Loucy (cell line): ENCODE measurements at regions not wholly inside any gene's neighbourhood (a gene's known extent, or its start where the extent isn't known, plus 50 kb on each side); places are given as distances from the start of the nearest gene placed in this dataset.

Source experiments
- H2AFZ ChIP-seq: fragments of 200-600 bp; sonication (generic); 2 replicates; pipeline ENCODE4 v1.6.0; 2016; ENCODE audit warnings: antibody characterized with exemption, mild to moderate bottlenecking, low read length, moderate library complexity
- H3F3A ChIP-seq: fragments of 200-600 bp; 2 replicates; pipeline ENCODE4 v1.6.0; 2016; ENCODE audit warnings: antibody characterized with exemption, low read depth, mild to moderate bottlenecking
- H3K27me3 ChIP-seq: fragments of 200-600 bp; sonication (generic); 2 replicates; pipeline ENCODE4 v1.6.1; 2014; ENCODE audit warnings: low read length, mild to moderate bottlenecking; ENCODE audit not compliant: insufficient read depth, poor library complexity, severe bottlenecking
- H3K36me3 ChIP-seq: fragments of 200-600 bp; sonication (generic); 2 replicates; pipeline ENCODE4 v1.6.1; 2016; ENCODE audit warnings: low read length; ENCODE audit not compliant: insufficient read depth
- H3K4me1 ChIP-seq: fragments of 200-600 bp; sonication (generic); 2 replicates; pipeline ENCODE4 v1.5.1; 2014; ENCODE audit warnings: low read length, mild to moderate bottlenecking; ENCODE audit not compliant: insufficient read depth, poor library complexity, severe bottlenecking
- H3K4me2 ChIP-seq: fragments of 200-600 bp; sonication (generic); 2 replicates; pipeline ENCODE4 v1.6.0; 2014; ENCODE audit warnings: antibody characterized with exemption, low read length, low read depth, mild to moderate bottlenecking; ENCODE audit not compliant: poor library complexity, severe bottlenecking
- H3K4me3 ChIP-seq: fragments of 200-600 bp; sonication (generic); 2 replicates; pipeline ENCODE4 v1.5.1; 2014; ENCODE audit warnings: low read length, mild to moderate bottlenecking, mixed read lengths; ENCODE audit not compliant: poor library complexity, severe bottlenecking
- H3K79me2 ChIP-seq: fragments of 200-600 bp; sonication (generic); 2 replicates; pipeline ENCODE4 v1.6.1; 2014; ENCODE audit warnings: low read length; ENCODE audit not compliant: insufficient read depth
- H3K9ac ChIP-seq: fragments of 200-600 bp; sonication (generic); 2 replicates; pipeline ENCODE4 v1.6.0; 2014; ENCODE audit warnings: mild to moderate bottlenecking, low read depth, low read length, moderate library complexity; ENCODE audit not compliant: poor library complexity, severe bottlenecking
- H3K9me2 ChIP-seq: fragments of 200-600 bp; sonication (generic); replicated peaks from 2 replicates; pipeline ENCODE4 v1.6.1; 2016; ENCODE audit warnings: low read depth, low read length, mixed read lengths
- H3K9me3 ChIP-seq: fragments of 200-600 bp; sonication (generic); 2 replicates; pipeline ENCODE4 v1.6.1; 2014; ENCODE audit warnings: mild to moderate bottlenecking, antibody characterized with exemption, low read length, low read depth; ENCODE audit not compliant: insufficient read depth
- H4K20me1 ChIP-seq: fragments of 200-600 bp; sonication (generic); 2 replicates; pipeline ENCODE4 v1.6.0; 2014; ENCODE audit warnings: antibody characterized with exemption, low read length, mild to moderate bottlenecking; ENCODE audit not compliant: insufficient read depth, poor library complexity, severe bottlenecking
- EZH2phosphoT487 ChIP-seq: fragments of 200-600 bp; IDR thresholded peaks from 2 replicates; pipeline ENCODE4 v1.6.1; 2018; ENCODE audit warnings: antibody characterized with exemption, mild to moderate bottlenecking, moderate library complexity, borderline replicate concordance
- TF ChIP-seq, protein P1 (sequence below): fragments of 200-600 bp; sonication (generic); conservative IDR thresholded peaks from 2 replicates; pipeline ENCODE4 v1.5.1; 2014; ENCODE audit warnings: mild to moderate bottlenecking, antibody characterized with exemption, low read length

DNA sequence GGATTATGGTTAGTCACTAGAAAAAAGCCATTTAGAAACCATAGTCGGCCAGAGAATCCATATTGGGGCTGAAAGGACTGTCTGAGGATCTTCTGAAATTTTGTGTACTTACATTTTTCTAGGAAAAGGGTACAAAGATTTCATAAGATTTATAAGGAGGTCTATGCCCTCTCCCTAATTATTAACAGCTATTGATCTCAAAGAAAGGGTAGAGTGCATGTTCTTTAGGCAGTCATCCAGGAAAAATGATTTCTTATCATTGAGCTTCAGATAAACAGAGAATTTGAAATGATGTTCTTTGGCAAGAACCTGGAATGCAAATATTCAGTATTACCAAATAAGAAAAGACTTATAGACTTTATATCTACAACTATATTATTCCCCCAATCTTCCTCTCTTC is 195.3 kb downstream of the ACTR3 start:
- TF ChIP-seq, protein P1, sequence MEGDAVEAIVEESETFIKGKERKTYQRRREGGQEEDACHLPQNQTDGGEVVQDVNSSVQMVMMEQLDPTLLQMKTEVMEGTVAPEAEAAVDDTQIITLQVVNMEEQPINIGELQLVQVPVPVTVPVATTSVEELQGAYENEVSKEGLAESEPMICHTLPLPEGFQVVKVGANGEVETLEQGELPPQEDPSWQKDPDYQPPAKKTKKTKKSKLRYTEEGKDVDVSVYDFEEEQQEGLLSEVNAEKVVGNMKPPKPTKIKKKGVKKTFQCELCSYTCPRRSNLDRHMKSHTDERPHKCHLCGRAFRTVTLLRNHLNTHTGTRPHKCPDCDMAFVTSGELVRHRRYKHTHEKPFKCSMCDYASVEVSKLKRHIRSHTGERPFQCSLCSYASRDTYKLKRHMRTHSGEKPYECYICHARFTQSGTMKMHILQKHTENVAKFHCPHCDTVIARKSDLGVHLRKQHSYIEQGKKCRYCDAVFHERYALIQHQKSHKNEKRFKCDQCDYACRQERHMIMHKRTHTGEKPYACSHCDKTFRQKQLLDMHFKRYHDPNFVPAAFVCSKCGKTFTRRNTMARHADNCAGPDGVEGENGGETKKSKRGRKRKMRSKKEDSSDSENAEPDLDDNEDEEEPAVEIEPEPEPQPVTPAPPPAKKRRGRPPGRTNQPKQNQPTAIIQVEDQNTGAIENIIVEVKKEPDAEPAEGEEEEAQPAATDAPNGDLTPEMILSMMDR, result no peak
- no peak for TF ChIP-seq EZH2phosphoT487
- H3K4me2 ChIP-seq, result no peak overlapping the region
- H3K36me3 ChIP-seq, result no peaks in the 10 kb centered on the region
- no peak overlapping the region for H3K4me3 ChIP-seq
- no peaks in the 10 kb centered on the region for H3K27me3 ChIP-seq
- no peaks in the 10 kb centered on the region for H4K20me1 ChIP-seq
- no peaks in the 10 kb centered on the region for H3K4me1 ChIP-seq
- H3F3A ChIP-seq, result no peaks in the 10 kb centered on the region
- H3K9me3 ChIP-seq, result no peaks in the 10 kb centered on the region
- no peaks in the 10 kb centered on the region for H3K9me2 ChIP-seq
- no peak overlapping the region for H3K9ac ChIP-seq
- H2AFZ ChIP-seq, result no peak overlapping the region
- no peaks in the 10 kb centered on the region for H3K79me2 ChIP-seq

DNA sequence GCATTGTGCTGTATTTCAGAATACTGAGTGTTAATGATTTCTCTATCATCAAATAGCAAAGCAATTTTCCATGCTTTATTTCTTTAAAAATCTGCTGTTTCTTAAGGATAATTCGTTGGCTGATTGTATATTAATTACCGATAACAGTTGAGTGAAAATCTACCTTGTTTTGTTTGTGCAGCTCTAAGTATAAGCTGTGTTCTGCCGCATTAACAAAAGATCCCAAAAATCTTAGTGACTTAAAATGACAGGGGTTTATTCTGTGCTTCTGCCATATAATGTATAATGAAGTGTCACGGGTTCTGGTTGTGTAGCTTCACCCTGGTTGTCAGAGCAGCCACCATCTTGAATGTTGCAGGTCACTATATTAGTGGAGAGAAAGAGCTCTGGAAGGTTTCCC is 196.1 kb downstream of the ACTR3 start:
- Histone ChIP-seq H3K9ac (no peak overlapping the region), H3K27me3 (no peaks in the 10 kb centered on the region), H3K4me3 (no peak overlapping the region), H3F3A (no peaks in the 10 kb centered on the region), H3K9me3 (no peaks in the 10 kb centered on the region), H3K9me2 (no peaks in the 10 kb centered on the region), H3K4me2 (no peak overlapping the region), H4K20me1 (no peaks in the 10 kb centered on the region), H3K4me1 (no peaks in the 10 kb centered on the region), H2AFZ (no peak overlapping the region), H3K79me2 (no peaks in the 10 kb centered on the region), H3K36me3 (no peaks in the 10 kb centered on the region)
- no peak for TF ChIP-seq EZH2phosphoT487
- TF ChIP-seq, protein P1, result no peak

DNA sequence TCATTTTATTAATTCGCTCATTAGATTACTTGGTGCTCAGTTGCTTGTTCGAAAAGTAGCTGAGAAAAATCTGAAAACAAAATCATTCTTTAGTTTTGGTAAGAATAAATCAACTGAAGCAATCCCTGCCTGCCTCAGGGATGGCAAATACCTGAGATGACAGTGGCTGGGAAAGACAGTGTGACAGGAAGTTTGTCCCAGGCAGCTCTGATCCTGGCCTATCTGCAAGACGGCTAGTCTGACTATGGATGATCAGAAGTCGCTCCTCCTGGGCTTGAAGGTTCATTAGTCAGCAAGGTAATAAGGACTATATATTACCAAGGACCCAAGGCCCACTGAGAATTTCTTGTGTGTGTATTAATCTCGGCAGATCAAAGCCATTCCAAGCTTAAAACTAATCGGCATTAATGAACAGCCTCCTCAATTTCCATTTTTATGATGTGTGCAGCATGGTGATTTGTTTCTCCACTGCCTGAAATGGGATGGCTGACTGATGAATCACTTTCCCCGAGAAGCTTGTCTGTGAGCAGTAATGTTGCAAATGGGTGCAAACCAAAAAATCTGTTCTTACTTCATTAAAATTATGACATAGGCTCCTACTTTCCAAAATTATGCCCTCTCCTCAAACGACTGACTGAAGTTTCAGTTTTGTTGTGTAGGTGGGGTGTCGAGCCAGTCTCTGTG is 199.9 kb downstream of the ACTR3 start:
- Histone ChIP-seq H3K4me2 (no peak overlapping the region), H3K27me3 (no peaks in the 10 kb centered on the region), H3K9me2 (no peaks in the 10 kb centered on the region), H3K36me3 (no peaks in the 10 kb centered on the region), H2AFZ (no peak overlapping the region), H3K4me1 (no peaks in the 10 kb centered on the region), H3K9me3 (no peaks in the 10 kb centered on the region), H4K20me1 (no peaks in the 10 kb centered on the region), H3F3A (no peaks in the 10 kb centered on the region), H3K9ac (no peak overlapping the region), H3K4me3 (no peak overlapping the region), H3K79me2 (no peaks in the 10 kb centered on the region)
- TF ChIP-seq, protein P1, result no peak
- no peak for TF ChIP-seq EZH2phosphoT487
